IMR-90 (cell line): ENCODE measurements at regions not wholly inside any gene's neighbourhood (a gene's known extent, or its start where the extent isn't known, plus 50 kb on each side); places are given as distances from the start of the nearest gene placed in this dataset.

Experiments
- ATAC-seq: fragments of 200-7000 bp; cut with Tn5 transposase; 2 replicates; pipeline ENCODE4 v1.9.1; 2020; ENCODE audit warnings: low read depth, mild to moderate bottlenecking, moderate library complexity
- BruUV-seq: library from RNA; stranded (reverse); fragments of 400-500 nt; replicated peaks from 2 replicates; lab custom pipeline; 2021; lab: Mats Ljungman, UMichigan
- CTCF ChIA-PET: fragments of 300-600 bp; formaldehyde crosslinking; extraction: SDS; loops from one replicate; lab custom pipeline; 2021; ENCODE audit warnings: antibody characterized with exemption; lab: Yijun Ruan, JAX
- POLR2A ChIA-PET: fragments of 300-600 bp; sonication (Branson Sonifier 250); formaldehyde crosslinking; loops from one replicate; lab custom pipeline; 2022; ENCODE audit warnings: antibody characterized with exemption; ENCODE audit not compliant: unreplicated experiment; lab: Charles Lee
- DNase-seq: peaks from one replicate; pipeline ENCODE4 v3.0.0; 2013
- H2AFZ ChIP-seq: replicated peaks from 2 replicates; pipeline ENCODE3; 2013; ENCODE audit warnings: low read length, mild to moderate bottlenecking; ENCODE audit not compliant: poor library complexity
- H2AK5ac ChIP-seq: 2 replicates; pipeline ENCODE4 v1.6.1; 2013; ENCODE audit warnings: low read depth, low read length, inconsistent platforms
- H2AK9ac ChIP-seq: replicated peaks from 2 replicates; pipeline ENCODE3; 2013; ENCODE audit warnings: mild to moderate bottlenecking, low read depth, low read length, moderate library complexity; ENCODE audit not compliant: poor library complexity
- H2BK120ac ChIP-seq: 2 replicates; pipeline ENCODE4 v1.6.1; 2013; ENCODE audit warnings: low read depth, low read length, inconsistent platforms
- H2BK15ac ChIP-seq: 3 replicates; pipeline ENCODE4 v1.6.1; 2013; ENCODE audit warnings: low read depth, low read length, inconsistent platforms
- H2BK20ac ChIP-seq: 2 replicates; pipeline ENCODE4 v1.6.1; 2013; ENCODE audit warnings: low read depth, mild to moderate bottlenecking, inconsistent platforms, low read length, moderate library complexity
- H2BK5ac ChIP-seq: 2 replicates; pipeline ENCODE4 v1.6.1; 2013; ENCODE audit warnings: mild to moderate bottlenecking, low read depth, low read length, inconsistent platforms; ENCODE audit not compliant: poor library complexity, severe bottlenecking
- H3K14ac ChIP-seq: replicated peaks from 2 replicates; pipeline ENCODE4 v1.6.1; 2013; ENCODE audit warnings: low read depth, low read length, inconsistent platforms
- H3K18ac ChIP-seq: 2 replicates; pipeline ENCODE4 v1.6.1; 2013; ENCODE audit warnings: low read depth, low read length, control low read depth
- H3K23ac ChIP-seq: 2 replicates; pipeline ENCODE4 v1.6.1; 2013; ENCODE audit warnings: low read depth, low read length, inconsistent platforms
- H3K27ac ChIP-seq: 2 replicates; pipeline ENCODE4 v1.5.1; 2013; ENCODE audit warnings: mild to moderate bottlenecking, control low read depth, low read length; ENCODE audit not compliant: insufficient read depth
- H3K27me3 ChIP-seq: 2 replicates; pipeline ENCODE4 v1.6.1; 2013; ENCODE audit warnings: low read length; ENCODE audit not compliant: control insufficient read depth, insufficient read depth
- H3K36me3 ChIP-seq: 2 replicates; pipeline ENCODE4 v1.6.1; 2013; ENCODE audit warnings: low read length, mixed read lengths; ENCODE audit not compliant: control insufficient read depth, insufficient read depth
- H3K4ac ChIP-seq: 2 replicates; pipeline ENCODE4 v1.6.1; 2013; ENCODE audit warnings: low read depth, low read length, inconsistent platforms
- H3K4me1 ChIP-seq: 2 replicates; pipeline ENCODE4 v1.6.1; 2013; ENCODE audit warnings: low read length, mixed read lengths; ENCODE audit not compliant: control insufficient read depth, insufficient read depth
- H3K4me2 ChIP-seq: 2 replicates; pipeline ENCODE4 v1.6.1; 2013; ENCODE audit warnings: low read depth, mild to moderate bottlenecking, control low read depth, low read length, moderate library complexity
- H3K4me3 ChIP-seq: 2 replicates; pipeline ENCODE4 v1.5.1; 2013; ENCODE audit warnings: low read depth, mild to moderate bottlenecking, control low read depth, low read length, moderate library complexity; ENCODE audit not compliant: insufficient read depth
- H3K56ac ChIP-seq: 2 replicates; pipeline ENCODE4 v1.6.1; 2013; ENCODE audit warnings: low read length, inconsistent platforms; ENCODE audit not compliant: insufficient read depth; ENCODE audit errors: extremely low read depth
- H3K79me1 ChIP-seq, 2 experiments: 2 replicates each; pipeline ENCODE4 v1.6.1; 2013; ENCODE audit warnings: low read length in 2 of 2, inconsistent platforms in 1 of 2, low read depth in 1 of 2
- H3K9ac ChIP-seq: 2 replicates; pipeline ENCODE4 v1.6.1; 2013; ENCODE audit warnings: low read depth, low read length, control low read depth
- H3K9me1 ChIP-seq: 2 replicates; pipeline ENCODE4 v1.6.1; 2013; ENCODE audit warnings: low read length, inconsistent platforms; ENCODE audit not compliant: insufficient read depth
- H3K9me3 ChIP-seq: 2 replicates; pipeline ENCODE4 v1.6.1; 2013; ENCODE audit warnings: low read length; ENCODE audit not compliant: control insufficient read depth, insufficient read depth
- H4K20me1 ChIP-seq: 2 replicates; pipeline ENCODE4 v1.6.1; 2013; ENCODE audit warnings: low read length, inconsistent platforms; ENCODE audit not compliant: insufficient read depth
- H4K5ac ChIP-seq: 2 replicates; pipeline ENCODE4 v1.6.1; 2013; ENCODE audit warnings: mild to moderate bottlenecking, low read depth, low read length, control low read depth
- H4K8ac ChIP-seq, 2 experiments: 2 replicates each; pipeline ENCODE4 v1.6.1; 2013; ENCODE audit warnings: low read depth in 2 of 2, low read length in 2 of 2, control low read depth in 1 of 2, inconsistent platforms in 1 of 2
- H4K91ac ChIP-seq: 2 replicates; pipeline ENCODE4 v1.6.1; 2013; ENCODE audit warnings: low read depth, low read length, inconsistent platforms; ENCODE audit not compliant: insufficient read depth
- CEBPB ChIP-seq: IDR thresholded peaks from 2 replicates; pipeline ENCODE4 v1.6.1; 2012; ENCODE audit warnings: low read depth, low read length, improper control_type of control experiment
- FOS ChIP-seq: fragments of 150-350 bp; IDR thresholded peaks from 2 replicates; pipeline ENCODE4 v1.6.1; 2016; ENCODE audit warnings: low read depth, low read length
- MAFK ChIP-seq: IDR thresholded peaks from 2 replicates; pipeline ENCODE4 v1.6.1; 2012; ENCODE audit warnings: low read depth, low read length, improper control_type of control experiment
- MXI1 ChIP-seq: IDR thresholded peaks from 2 replicates; pipeline ENCODE4 v1.6.1; 2012; ENCODE audit warnings: low read depth, mild to moderate bottlenecking, low read length, moderate library complexity, borderline replicate concordance
- NFE2L2 ChIP-seq: fragments of 150-350 bp; IDR thresholded peaks from 2 replicates; pipeline ENCODE4 v1.6.1; 2016; ENCODE audit warnings: low read depth, mild to moderate bottlenecking, low read length
- RCOR1 ChIP-seq: IDR thresholded peaks from 2 replicates; pipeline ENCODE4 v1.6.1; 2012; ENCODE audit warnings: mild to moderate bottlenecking, low read length, improper control_type of control experiment; ENCODE audit not compliant: insufficient replicate concordance
- RFX5 ChIP-seq: IDR thresholded peaks from 2 replicates; pipeline ENCODE4 v1.8.0; 2012; ENCODE audit warnings: low read depth, mild to moderate bottlenecking, low read length, moderate library complexity
- WGBS, 2 experiments: methylation state at CpG; one replicate each; pipeline versions ENCODE4 v1.1.5 to v1.1.7; 2013; ENCODE audit warnings: missing lambda C conversion rate in 2 of 2; ENCODE audit not compliant: insufficient read length in 1 of 2; ENCODE audit errors: extremely low coverage in 2 of 2; 5-methylcytosine and 5-hydroxymethylcytosine counted together
- dilution Hi-C: fragments of 300-500 bp; cut with HindIII; formaldehyde crosslinking; loops from one replicate; pipeline ENCODE4 v1.14.3; 2018; ENCODE audit warnings: low sequenced_read_pairs; ENCODE audit not compliant: unreplicated experiment
- in situ Hi-C: fragments of 300-500 bp; cut with MboI; formaldehyde crosslinking; loops from 3 replicates; pipeline ENCODE4 v1.14.3; 2019; ENCODE audit warnings: low sequenced_read_pairs, inconsistent platforms, mixed read lengths
- intact Hi-C: fragments of 100-400 bp; cut with micrococcal nuclease; formaldehyde crosslinking; loops from 2 replicates; pipeline ENCODE4 v1.10.0; 2022
- TF ChIP-seq, protein P1 (sequence below): conservative IDR thresholded peaks from 2 replicates; pipeline ENCODE4 v1.5.1; 2012; ENCODE audit warnings: mild to moderate bottlenecking, low read depth, low read length, improper control_type of control experiment

DNA sequence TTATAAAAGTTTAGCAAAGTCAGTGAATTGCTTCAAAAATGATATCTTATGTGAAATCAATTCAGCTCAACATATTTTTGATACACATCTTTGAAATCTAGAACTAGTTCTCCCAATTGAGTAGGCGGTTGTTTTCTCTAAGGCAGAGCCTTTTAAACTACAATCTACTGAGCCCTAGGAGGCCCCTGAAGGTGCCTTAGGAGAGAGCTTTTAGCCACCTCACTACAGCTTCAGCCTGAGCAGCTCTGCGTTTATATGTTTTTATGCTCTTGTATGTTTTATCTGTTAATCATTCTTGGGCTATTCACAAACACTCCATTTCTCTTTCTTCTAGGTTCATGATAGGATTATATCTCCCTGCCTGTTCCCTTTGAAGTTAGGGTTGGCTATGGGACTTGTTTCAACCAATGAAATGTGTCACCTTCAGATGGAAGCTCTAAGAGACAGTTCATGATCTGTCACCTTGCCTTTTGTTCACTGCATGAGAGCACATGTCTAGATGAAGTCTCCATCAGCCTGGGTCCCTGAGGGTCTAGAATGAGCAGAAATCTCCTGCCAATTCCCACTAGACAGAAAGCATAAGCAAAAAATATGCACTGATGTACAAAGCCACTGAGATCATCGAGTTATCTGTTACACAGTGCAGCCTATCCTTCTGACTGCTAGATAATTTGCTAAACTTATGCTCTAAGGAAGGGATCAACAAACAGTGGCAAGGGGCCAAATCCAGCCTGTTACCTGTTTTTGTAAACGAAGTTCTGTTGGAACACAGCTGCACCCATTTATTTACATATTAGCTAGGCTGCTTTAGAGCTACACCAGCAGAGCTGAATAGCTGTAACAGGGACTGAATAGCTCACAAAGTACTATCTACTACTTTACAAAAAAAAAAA is 128.5 kb upstream of the CDK1 start:
- H2AK5ac ChIP-seq = no peak overlapping the region
- H3K4me3 ChIP-seq = no peak overlapping the region
- H4K20me1 ChIP-seq = no peaks in the 10 kb centered on the region
- H3K27ac ChIP-seq = no peak overlapping the region
- no peak overlapping the region for H2BK5ac ChIP-seq
- no peak overlapping the region for H4K8ac ChIP-seq
- H2BK20ac ChIP-seq = no peak overlapping the region; the same call in 1 of the 2 replicates
- no peaks in the 10 kb centered on the region for H3K9me3 ChIP-seq
- H3K4ac ChIP-seq = no peak overlapping the region
- ChIA-PET CTCF (interaction anchor here (0.8 to 4.7 kb wide), 4 partner anchors 43 to 205 kb away, joined by 3 to 35 read pairs (median 8); no protein-coding TSS in a partner anchor), POLR2A (interaction anchor here (1.0 kb wide), 1 partner anchor 128 kb away, joined by 4 read pairs; the partner anchor contains the start of gene CDK1)
- no peak overlapping the region for H3K14ac ChIP-seq
- H2AFZ ChIP-seq = no peak overlapping the region
- no peak overlapping the region for H2BK120ac ChIP-seq
- BruUV-seq = no TSS peak
- H4K5ac ChIP-seq = no peak overlapping the region
- H3K79me1 ChIP-seq = no peaks in the 10 kb centered on the region
- H2BK15ac ChIP-seq = 0 out of 3 replicates have a peak overlapping the region, but pooled peaks have one; percentile 33
- no peak overlapping the region for H3K4me2 ChIP-seq
- TF ChIP-seq NFE2L2 = no peak
- TF ChIP-seq CEBPB = no peak
- no peak for TF ChIP-seq RFX5
- no peak for TF ChIP-seq FOS
- TF ChIP-seq MXI1 = no peak
- TF ChIP-seq, protein P1, sequence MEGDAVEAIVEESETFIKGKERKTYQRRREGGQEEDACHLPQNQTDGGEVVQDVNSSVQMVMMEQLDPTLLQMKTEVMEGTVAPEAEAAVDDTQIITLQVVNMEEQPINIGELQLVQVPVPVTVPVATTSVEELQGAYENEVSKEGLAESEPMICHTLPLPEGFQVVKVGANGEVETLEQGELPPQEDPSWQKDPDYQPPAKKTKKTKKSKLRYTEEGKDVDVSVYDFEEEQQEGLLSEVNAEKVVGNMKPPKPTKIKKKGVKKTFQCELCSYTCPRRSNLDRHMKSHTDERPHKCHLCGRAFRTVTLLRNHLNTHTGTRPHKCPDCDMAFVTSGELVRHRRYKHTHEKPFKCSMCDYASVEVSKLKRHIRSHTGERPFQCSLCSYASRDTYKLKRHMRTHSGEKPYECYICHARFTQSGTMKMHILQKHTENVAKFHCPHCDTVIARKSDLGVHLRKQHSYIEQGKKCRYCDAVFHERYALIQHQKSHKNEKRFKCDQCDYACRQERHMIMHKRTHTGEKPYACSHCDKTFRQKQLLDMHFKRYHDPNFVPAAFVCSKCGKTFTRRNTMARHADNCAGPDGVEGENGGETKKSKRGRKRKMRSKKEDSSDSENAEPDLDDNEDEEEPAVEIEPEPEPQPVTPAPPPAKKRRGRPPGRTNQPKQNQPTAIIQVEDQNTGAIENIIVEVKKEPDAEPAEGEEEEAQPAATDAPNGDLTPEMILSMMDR = no peak
- TF ChIP-seq MAFK = no peak
- TF ChIP-seq RCOR1 = no peak
- no peak for DNase-seq
- H4K91ac ChIP-seq = no peak overlapping the region
- H3K9ac ChIP-seq = no peak overlapping the region
- no peak overlapping the region for H2AK9ac ChIP-seq
- no peak overlapping the region for H3K18ac ChIP-seq
- WGBS, 2 experiments = no CpG with 5 or more reads among the region's 4 CpGs
- in situ Hi-C loops (loop anchor here (5.0 to 25.0 kb wide), 2 partner anchors 207 to 537 kb away; no protein-coding TSS in a partner anchor), dilution Hi-C loops (no loop called here), intact Hi-C loops (loop anchor here (5.0 to 10.0 kb wide), 2 partner anchors 412 to 445 kb away; no protein-coding TSS in a partner anchor)
- peaks cover 1% of the 10 kb centered on the region; the same call in 1 of the 2 replicates for H3K27me3 ChIP-seq
- H3K23ac ChIP-seq = peak overlapping the region; percentile 4; the same call in 1 of the 2 replicates
- no peaks in the 10 kb centered on the region for H3K9me1 ChIP-seq
- H3K36me3 ChIP-seq = no peaks in the 10 kb centered on the region
- peak; percentile 40; the same call in 1 of the 2 replicates for ATAC-seq
- no peak overlapping the region for H3K56ac ChIP-seq
- H3K4me1 ChIP-seq = no peaks in the 10 kb centered on the region
